Mucosa of rectum (tissue), 2 donors: ENCODE measurements at regions not wholly inside any gene's neighbourhood (a gene's known extent, or its start where the extent isn't known, plus 50 kb on each side); places are given as distances from the start of the nearest gene placed in this dataset.

Source experiments
- H3K27ac ChIP-seq, 2 donors: one replicate each; pipeline ENCODE4 v1.7.0; 2013; ENCODE audit warnings: inconsistent platforms in 2 of 2, low read depth in 2 of 2, low read length in 2 of 2
- H3K27me3 ChIP-seq, 2 donors: one replicate each; pipeline ENCODE4 v1.7.0; 2013; ENCODE audit warnings: low read length in 2 of 2; ENCODE audit not compliant: control insufficient read depth in 2 of 2, insufficient read depth in 2 of 2
- H3K36me3 ChIP-seq, 2 donors: one replicate each; pipeline ENCODE4 v1.7.0; 2013; ENCODE audit warnings: low read length in 2 of 2; ENCODE audit not compliant: control insufficient read depth in 2 of 2, insufficient read depth in 2 of 2
- H3K4me1 ChIP-seq, 2 donors: one replicate each; pipeline ENCODE4 v1.7.0; 2013; ENCODE audit warnings: low read length in 2 of 2, mild to moderate bottlenecking in 1 of 2; ENCODE audit not compliant: control insufficient read depth in 2 of 2, insufficient read depth in 2 of 2
- H3K4me3 ChIP-seq, 2 donors: one replicate each; pipeline ENCODE4 v1.7.0; 2013; ENCODE audit warnings: low read length in 2 of 2
- H3K9ac ChIP-seq, 2 donors: one replicate each; pipeline ENCODE4 v1.7.0; 2013; ENCODE audit warnings: low read length in 2 of 2, low read depth in 1 of 2, mild to moderate bottlenecking in 1 of 2
- H3K9me3 ChIP-seq, 2 donors: one replicate each; pipeline ENCODE4 v1.7.0; 2013; ENCODE audit warnings: low read length in 2 of 2; ENCODE audit not compliant: control insufficient read depth in 2 of 2
- donor health status: healthy.
- donor health status: Normal muscosa, but diverticular disease.

DNA sequence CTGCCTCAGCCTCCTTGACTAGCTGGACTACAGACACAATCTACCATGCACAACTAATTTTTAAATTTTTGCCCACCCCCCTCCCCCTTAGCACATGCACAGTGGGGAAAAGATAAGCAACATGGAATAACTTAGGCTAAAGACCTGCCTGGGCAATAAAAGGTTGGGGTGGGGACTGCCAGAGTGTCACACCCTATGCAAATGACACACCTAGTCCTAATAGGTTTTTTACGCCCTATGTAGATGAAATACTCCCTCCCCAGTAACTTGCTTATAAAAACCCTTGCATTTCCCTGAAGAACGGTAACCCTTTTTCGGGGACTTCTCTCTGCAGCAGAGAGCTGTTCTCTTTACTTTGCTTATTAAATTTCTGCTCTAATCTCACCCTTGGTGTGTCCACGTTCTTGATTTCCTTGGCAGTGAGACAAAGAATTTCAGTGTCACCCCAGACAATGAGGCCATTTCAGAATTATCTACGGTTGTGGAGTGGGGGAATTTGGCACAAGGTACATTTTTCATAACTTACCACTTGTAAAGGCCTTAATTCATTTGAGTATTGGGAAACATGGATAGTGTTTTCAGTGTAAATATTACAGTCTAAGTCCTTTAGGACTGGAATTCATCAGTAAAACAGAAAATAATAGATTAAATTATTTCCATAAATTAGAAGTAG lies 109.2 kb downstream of the NOL4 start:
- no peak overlapping the region for H3K4me3 ChIP-seq
- H3K4me1 ChIP-seq = peaks cover 0 to 3% of the 10 kb centered on the region in 2 donors
- no peak overlapping the region for H3K9ac ChIP-seq
- H3K9me3 ChIP-seq = no peaks in the 10 kb centered on the region
- H3K27ac ChIP-seq = no peak overlapping the region
- H3K27me3 ChIP-seq = no peaks in the 10 kb centered on the region
- H3K36me3 ChIP-seq = no peaks in the 10 kb centered on the region

DNA sequence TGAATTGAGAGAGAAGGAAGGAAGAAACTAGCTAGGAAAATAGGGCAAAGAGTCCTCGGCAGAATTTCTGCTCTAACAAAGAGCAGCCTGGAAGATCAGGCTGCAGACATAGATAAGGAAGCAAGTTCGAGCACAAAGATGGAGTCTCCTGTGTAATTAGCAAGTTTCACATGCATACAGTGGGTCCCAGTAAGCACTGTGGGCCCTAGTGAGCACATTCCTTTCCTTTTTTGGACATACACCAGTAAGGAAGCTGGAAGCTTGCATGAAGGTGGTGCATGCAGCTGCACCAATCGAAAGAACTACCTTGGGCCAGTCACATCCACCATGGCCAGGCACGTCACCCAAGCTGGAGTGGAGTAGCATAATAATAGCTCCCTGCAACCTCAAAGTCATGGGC lies 109.7 kb downstream of the NOL4 start:
- Histone ChIP-seq H3K4me3 (no peak overlapping the region), H3K9ac (no peak overlapping the region), H3K9me3 (no peaks in the 10 kb centered on the region), H3K27ac (no peak overlapping the region), H3K36me3 (no peaks in the 10 kb centered on the region), H3K4me1 (peaks cover 0 to 3% of the 10 kb centered on the region in 2 donors), H3K27me3 (no peaks in the 10 kb centered on the region)

DNA sequence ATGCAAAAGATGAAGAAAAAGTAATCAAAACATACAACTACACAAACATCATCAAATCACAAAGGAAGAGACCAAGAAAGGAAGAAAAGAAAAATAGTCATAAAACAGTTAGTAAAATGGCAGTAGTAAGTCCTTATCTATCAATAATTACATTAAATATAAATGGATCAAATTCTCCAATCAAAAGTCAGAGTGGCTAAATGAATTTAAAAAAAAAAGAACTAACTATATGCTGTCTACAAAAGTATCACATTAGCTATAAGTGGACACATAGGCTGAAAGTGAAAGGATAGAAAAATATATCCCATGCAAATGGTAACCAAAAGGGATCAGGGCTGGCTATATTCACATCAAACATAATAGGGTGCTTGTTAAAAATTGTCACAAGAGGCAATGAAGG lies 116.5 kb downstream of the NOL4 start:
- Histone ChIP-seq H3K9ac (no peak overlapping the region), H3K9me3 (no peaks in the 10 kb centered on the region), H3K27me3 (no peaks in the 10 kb centered on the region), H3K4me3 (no peak overlapping the region), H3K4me1 (no peaks in the 10 kb centered on the region), H3K36me3 (no peaks in the 10 kb centered on the region), H3K27ac (no peak overlapping the region)

DNA sequence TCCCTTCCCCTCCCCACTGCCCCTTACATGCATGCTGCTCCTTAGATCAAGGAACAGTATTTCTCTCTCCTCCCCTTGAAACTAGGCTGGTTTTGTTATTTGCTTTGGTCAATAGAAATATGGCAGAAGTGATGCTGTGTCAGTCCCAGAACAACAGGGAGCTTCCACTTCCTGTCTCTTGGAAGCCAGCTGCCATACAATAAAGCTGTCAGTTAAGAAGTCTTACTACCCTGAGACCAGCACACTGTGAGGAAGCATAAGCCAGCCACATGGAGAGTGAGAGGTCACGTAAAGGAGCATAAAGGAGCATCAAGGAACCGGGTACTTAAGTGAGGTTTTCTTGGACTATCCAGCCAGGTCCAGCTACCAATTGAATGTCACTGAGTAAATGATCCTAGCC lies 126.6 kb downstream of the NOL4 start:
- no peaks in the 10 kb centered on the region for H3K27me3 ChIP-seq

DNA sequence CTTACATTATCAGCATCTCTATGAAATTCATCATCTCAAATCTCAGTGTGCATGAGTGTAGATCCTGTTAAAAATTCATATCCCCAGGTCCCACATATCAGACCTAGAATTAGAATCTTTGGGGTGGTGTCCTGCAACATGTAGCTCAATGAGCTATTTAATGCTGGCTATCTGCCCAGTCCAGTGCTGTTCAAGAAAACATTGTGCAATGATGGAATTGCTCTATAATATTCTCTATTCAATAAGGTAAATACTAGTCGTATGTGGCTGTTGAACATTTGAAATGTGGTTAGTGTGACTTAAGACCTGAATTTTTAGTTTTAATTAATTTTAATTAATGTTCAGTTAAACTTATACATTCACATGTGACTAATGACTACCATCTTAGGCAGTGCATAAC lies 127.4 kb downstream of the NOL4 start:
- Histone ChIP-seq H3K27ac (no peak overlapping the region), H3K4me3 (no peak overlapping the region), H3K27me3 (no peaks in the 10 kb centered on the region), H3K9me3 (no peaks in the 10 kb centered on the region), H3K4me1 (peaks cover 4% of the 10 kb centered on the region in 2 donors), H3K9ac (no peak overlapping the region), H3K36me3 (no peaks in the 10 kb centered on the region)

More for the DNA sequence above, 126.6 kb downstream of the NOL4 start:
- Histone ChIP-seq H3K4me3 (no peak overlapping the region), H3K9me3 (no peaks in the 10 kb centered on the region), H3K9ac (no peak overlapping the region), H3K4me1 (peaks cover 4% of the 10 kb centered on the region in 2 donors), H3K27ac (no peak overlapping the region), H3K36me3 (no peaks in the 10 kb centered on the region)

DNA sequence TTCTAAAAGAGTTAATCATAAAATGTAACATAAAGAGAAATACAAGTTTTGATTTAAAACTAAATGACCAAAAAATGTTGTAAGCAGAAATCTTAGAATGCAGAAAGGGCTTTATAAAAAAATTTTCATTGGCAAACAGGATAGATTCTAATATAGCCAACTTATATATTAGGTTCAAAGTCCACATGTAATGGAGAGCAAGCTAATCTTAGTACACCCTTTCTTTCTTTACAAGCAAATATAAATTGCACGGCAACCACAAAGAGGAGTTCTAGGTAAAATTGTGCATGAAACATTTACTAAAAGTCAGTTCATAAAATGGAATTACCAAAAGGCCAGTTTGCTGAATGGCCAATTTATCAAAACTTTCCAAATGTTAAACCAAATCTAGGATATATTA lies 130.6 kb downstream of the NOL4 start:
- Histone ChIP-seq H3K27ac (no peak overlapping the region), H3K9ac (no peak overlapping the region), H3K36me3 (no peaks in the 10 kb centered on the region), H3K27me3 (no peaks in the 10 kb centered on the region), H3K9me3 (no peaks in the 10 kb centered on the region), H3K4me1 (peaks cover 4% of the 10 kb centered on the region in 2 donors), H3K4me3 (no peak overlapping the region)

DNA sequence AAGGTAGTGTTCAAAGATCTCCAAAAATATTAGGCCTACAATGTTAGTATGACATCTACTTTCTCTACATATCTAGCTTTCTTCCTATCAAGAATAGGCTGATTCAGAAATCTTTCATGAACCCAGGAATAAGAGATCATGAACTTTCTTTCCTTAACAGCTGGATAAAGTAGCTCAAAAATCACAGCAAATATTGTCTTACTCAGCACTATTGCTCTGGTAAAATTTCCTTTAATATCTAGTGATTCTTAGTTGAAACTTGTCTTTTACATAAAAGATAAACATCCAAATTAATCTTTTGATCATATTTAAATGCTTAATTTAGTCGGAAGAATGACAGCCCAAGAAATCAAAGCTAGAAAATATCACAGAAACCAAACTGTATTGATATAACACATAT lies 131.9 kb downstream of the NOL4 start:
- Histone ChIP-seq H3K27me3 (no peaks in the 10 kb centered on the region), H3K9ac (no peak overlapping the region), H3K36me3 (no peaks in the 10 kb centered on the region), H3K27ac (no peak overlapping the region), H3K9me3 (no peaks in the 10 kb centered on the region), H3K4me3 (no peak overlapping the region), H3K4me1 (peaks cover 4% of the 10 kb centered on the region in 2 donors)

DNA sequence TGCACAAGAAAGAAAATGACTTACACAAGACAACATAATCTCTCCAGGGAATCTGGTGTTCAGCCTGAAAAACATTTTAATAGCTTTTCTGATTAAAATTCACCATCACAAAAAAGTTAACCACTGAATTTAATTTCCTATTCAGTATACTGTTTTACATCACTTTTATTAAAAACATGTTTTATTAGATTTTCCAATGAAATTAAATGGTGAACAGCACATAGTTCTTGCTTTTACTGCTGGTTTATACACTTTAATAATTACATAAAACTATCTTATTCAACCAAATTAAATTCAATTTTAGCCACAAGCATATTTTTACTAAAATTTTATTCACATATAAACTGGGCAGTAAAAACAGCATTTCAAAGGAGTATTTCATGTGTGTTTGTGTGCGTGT lies 138.3 kb downstream of the NOL4 start:
- Histone ChIP-seq H3K27me3 (no peaks in the 10 kb centered on the region), H3K4me3 (no peak overlapping the region), H3K4me1 (no peaks in the 10 kb centered on the region), H3K9me3 (no peaks in the 10 kb centered on the region), H3K9ac (no peak overlapping the region), H3K36me3 (no peaks in the 10 kb centered on the region), H3K27ac (no peak overlapping the region)

DNA sequence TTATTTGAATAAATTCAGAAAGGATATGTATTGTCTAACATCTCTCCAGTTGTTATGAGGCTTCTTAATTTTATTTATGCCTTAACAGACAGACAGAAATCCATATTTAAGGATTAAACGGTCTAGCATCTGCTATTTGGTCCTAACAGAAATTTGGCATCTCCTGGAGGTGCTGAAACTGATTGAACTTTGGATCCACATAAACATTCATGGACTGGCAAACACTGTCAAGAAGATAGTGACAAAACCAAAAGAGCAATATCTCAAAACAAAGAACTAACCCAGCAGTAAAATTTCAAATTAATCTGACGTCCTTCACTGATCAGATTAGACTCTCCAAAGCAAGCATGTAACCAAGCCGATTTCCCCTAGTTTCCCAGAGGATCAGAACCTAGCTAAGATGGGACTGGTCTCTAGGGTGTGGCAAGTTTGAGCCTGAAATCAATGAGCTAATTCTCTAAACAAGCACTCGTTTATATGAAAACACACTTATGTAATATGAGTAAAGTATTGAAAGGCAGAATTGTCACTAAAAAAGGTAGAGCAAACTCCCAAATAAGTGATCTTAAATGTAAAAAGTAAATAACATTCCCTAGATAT lies 139.5 kb downstream of the NOL4 start:
- Histone ChIP-seq H3K9me3 (no peaks in the 10 kb centered on the region), H3K4me1 (no peaks in the 10 kb centered on the region), H3K27me3 (no peaks in the 10 kb centered on the region), H3K27ac (no peak overlapping the region), H3K4me3 (no peak overlapping the region), H3K36me3 (no peaks in the 10 kb centered on the region), H3K9ac (no peak overlapping the region)

DNA sequence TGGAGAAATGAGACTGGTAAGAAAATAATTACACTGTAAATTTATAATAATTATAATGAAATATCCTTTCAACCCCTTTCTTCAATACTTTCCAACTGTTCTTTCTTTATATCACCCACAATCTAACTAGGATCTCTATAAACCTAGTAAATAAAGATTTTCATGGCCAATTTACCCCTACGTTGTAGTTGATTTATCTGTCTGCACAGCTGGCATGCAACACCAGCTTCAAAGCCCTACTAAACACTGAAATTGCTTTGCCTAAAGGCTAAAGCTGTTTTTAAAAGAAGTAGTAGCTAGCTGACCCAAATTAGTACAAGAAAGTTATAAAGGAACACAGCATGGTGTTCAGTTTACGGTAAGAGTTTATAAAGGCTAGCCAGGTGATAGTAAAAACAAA lies 140.1 kb downstream of the NOL4 start:
- no peaks in the 10 kb centered on the region for H3K36me3 ChIP-seq
- H3K9me3 ChIP-seq = no peaks in the 10 kb centered on the region
- H3K4me1 ChIP-seq = no peaks in the 10 kb centered on the region
- no peak overlapping the region for H3K27ac ChIP-seq
- H3K4me3 ChIP-seq = no peak overlapping the region
- H3K9ac ChIP-seq = no peak overlapping the region
- no peaks in the 10 kb centered on the region for H3K27me3 ChIP-seq
